ENCODE measurements at regions not wholly inside any gene's neighbourhood (a gene's known extent, or its start where the extent isn't known, plus 50 kb on each side); places are given as distances from the start of the nearest gene placed in this dataset.

DNA sequence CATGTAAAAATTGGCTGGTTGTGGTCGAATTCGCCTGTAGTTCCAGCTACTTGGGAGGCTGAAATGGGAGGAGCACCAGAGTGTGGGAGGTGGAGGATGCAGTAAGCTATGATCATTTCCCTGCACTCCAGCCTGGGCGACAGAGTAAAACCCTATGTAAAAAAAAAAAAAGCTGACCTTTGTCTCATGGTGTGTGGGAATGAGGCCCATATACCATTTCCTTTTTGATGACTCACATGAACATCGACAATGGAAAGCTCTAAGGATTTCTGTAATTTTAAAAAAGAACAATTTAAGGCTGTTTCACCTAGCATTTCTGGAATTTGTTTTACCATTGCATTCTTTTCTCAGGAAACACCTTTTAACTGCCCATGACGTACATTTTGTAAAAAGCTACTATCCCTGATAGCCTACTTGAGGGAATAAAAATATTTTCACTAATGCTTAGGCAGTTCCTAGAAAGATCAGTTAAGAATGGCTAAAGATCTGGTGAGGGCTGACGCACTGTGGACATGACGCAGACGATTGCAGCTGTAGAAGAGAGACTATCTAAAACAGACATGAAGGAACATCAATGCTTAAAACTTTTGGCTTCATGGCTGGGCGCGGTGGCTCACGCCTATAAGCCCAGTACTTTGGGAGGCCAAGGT, 400.6 kb upstream of the IGFBP3 start:
- TF ChIP-seq GATA2 (IDR thresholded peaks at IDR 0.05; ENCODE audit: low read depth, low read length) (no peak), GATA3 (IDR thresholded peaks at IDR 0.05; ENCODE audit: low read depth, low read length) (no peak)

DNA sequence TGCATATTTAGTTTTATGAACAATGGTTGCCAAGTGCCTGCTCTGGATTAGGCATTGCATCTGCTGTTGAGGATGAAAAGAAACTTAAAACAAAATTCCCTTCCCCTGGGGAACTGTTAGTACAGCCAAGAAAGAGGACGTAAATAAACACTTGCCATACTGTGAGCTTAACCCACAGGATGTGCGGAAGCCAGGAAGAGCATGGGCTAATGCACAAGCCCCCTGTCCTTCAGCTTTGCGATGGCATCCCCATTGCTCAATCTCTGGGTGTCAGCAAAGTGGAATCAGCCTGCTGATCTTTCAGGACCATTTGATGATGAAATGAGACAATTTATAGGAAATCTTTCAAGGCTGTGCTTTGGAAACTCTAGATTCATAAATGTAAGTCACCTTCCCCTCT, 399.9 kb upstream of the IGFBP3 start:
- TF ChIP-seq GATA2 (IDR thresholded peaks at IDR 0.05; ENCODE audit: low read depth, low read length), result no peak
- no peak for TF ChIP-seq GATA3 (IDR thresholded peaks at IDR 0.05; ENCODE audit: low read depth, low read length)

DNA sequence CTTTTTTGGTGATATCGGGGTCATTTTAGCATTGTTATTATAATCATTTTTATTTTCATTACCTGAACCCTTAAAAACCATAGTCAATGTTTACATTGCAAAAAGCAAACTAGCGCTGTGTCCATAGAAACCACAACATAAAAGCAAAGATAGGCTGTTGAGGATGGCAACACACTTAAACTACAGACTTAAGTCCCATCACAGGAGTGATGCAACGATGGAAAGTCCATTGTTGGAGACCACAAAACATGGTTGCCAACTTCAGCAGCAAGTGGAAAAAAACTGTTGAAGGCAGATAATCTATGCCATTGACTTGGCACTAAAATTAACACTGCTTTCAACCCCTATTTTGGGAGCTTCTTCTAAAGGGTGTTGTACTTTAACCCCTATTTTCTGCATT, 398.8 kb upstream of the IGFBP3 start:
- TF ChIP-seq GATA2 (IDR thresholded peaks at IDR 0.05; ENCODE audit: low read depth, low read length) (no peak), GATA3 (IDR thresholded peaks at IDR 0.05; ENCODE audit: low read depth, low read length) (no peak)

DNA sequence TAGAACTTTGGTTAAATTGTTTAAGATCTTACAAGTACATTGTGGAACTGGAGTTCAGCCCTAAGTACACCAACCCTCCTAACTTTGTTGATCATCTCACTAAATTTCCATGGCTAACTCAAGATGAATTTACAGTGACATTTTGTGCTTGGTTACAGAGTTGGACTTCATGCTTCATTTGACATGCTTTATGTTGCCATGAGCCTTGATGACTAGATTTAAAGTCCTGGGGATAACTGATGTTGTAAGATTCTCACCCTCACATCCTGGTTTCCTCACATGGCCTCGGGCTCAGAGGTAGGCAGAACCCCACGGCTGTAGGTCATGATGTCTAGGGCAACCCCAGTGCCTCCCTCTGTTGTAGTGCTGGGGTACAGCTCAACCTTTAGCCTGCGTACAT, 397.2 kb upstream of the IGFBP3 start:
- TF ChIP-seq GATA2 (IDR thresholded peaks at IDR 0.05; ENCODE audit: low read depth, low read length) (no peak), GATA3 (IDR thresholded peaks at IDR 0.05; ENCODE audit: low read depth, low read length) (no peak)

DNA sequence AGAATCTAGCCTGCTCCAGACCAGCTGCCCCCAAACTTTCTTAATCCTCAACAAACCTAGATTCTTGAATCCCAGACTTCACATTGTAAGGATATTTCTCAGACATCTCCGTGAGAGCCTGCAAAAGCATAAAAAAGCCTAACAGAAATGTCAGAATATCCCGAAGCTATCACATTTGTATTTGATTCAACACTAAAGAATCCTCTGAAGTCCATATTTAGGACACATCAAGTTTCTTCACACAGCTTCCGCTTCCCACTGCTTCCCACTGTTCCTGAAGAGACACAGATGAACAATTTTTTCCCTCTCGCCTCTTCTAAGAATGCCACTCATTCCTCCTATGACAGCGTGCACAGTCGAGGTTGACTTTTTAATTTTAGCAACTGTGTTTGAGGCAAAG, 396.2 kb upstream of the IGFBP3 start:
- TF ChIP-seq GATA2 (IDR thresholded peaks at IDR 0.05; ENCODE audit: low read depth, low read length) (no peak), GATA3 (IDR thresholded peaks at IDR 0.05; ENCODE audit: low read depth, low read length) (no peak)

DNA sequence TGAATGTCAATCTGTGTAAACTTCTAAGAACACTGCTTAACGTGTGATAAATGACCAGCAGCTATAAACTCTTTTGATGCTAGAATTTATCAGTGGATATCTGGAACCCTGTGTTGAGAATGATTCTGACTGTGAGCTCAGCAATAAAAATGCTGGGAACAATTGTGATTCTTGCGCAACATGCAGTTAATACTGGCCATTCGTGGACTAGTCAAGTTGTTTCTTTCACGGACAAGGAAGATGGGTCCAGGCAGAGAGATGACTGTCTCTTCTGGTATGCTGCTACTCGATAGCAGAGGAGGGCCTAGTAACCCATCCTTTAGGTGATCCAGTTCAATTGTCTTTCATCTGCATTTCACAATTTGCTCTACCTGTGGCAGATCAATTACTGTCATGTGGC, 394.8 kb upstream of the IGFBP3 start:
- TF ChIP-seq GATA2 (IDR thresholded peaks at IDR 0.05; ENCODE audit: low read depth, low read length), result no peak
- no peak for TF ChIP-seq GATA3 (IDR thresholded peaks at IDR 0.05; ENCODE audit: low read depth, low read length)

DNA sequence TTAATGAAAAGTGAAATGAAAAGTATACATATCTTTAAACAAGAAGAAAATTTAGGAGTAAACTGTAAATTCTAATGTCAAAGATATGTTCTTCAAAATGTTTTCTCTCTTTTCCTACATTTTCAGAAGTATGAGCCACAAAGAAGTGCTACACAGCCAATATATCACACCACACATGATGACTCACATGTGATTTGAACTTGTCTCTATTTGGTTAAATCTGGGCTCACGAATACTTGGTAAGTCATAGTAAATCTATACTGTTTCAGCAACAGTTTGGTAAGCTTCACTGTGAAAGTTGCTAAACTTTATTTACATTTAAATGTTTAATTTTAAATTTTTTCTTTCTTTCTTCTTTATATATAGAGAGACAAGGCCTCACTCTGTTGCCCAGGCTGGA, 380.6 kb upstream of the IGFBP3 start:
- TF ChIP-seq GATA2 (IDR thresholded peaks at IDR 0.05; ENCODE audit: low read depth, low read length) (no peak), GATA3 (IDR thresholded peaks at IDR 0.05; ENCODE audit: low read depth, low read length) (no peak)

DNA sequence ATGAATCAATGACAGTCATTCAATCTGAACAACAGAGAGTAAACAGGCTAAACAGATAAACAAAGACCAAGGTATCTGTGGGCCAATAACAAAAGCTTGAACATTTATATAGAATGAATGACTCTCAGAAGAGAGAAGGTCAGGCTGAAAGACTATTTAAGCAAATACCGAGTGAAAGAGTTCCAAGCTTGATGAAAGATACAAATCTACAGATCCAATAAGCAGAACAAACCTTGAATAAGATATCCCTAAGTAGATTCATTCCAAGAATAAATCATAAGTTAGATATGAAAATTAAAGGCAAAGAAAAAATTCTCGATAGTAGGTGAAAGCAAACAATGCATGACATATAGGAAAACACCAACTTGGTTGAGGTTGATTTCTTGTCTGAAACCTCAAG, 376.4 kb upstream of the IGFBP3 start:
- TF ChIP-seq GATA2 (IDR thresholded peaks at IDR 0.05; ENCODE audit: low read depth, low read length), result no peak

DNA sequence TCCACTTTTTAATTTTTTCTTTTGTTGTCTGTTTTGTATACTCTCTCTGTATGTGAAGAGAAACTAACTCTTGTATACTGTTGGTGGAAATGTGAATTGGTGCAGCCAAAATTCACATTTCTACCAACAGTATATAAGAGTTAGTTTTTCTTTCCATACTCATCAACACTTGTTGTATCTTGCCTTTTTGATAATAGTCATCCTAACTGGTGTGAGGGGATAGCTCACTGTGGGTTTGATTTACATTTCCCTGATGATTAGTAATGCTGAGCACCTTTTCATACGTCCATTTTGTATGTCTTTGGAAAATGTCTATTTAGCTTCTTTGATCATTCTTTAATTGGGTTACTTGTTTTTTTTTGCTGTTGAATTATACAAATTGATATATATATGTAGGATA, 375.5 kb upstream of the IGFBP3 start:
- TF ChIP-seq GATA2 (IDR thresholded peaks at IDR 0.05; ENCODE audit: low read depth, low read length) (no peak), GATA3 (IDR thresholded peaks at IDR 0.05; ENCODE audit: low read depth, low read length) (no peak)

DNA sequence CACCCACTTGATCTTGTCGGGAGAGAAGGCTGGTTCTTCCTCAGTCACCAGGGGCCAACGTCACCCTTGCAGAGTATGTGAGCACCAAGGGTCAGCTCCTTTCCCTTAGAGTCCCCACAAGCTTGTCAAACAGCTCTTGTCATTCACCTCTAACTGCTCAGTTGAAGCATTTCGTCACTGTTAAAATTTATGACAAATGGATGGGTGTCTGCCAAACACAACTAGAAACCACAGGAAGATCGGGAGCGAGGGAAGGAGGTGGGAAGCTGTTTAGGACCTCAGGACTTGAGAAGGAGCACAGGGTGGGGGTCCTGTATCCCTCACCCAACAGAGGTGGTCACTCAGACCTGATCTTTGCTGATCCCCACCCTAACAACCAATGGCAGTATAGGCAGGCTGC, 373.3 kb upstream of the IGFBP3 start:
- TF ChIP-seq GATA2 (IDR thresholded peaks at IDR 0.05; ENCODE audit: low read depth, low read length) (no peak), GATA3 (IDR thresholded peaks at IDR 0.05; ENCODE audit: low read depth, low read length) (no peak)

DNA sequence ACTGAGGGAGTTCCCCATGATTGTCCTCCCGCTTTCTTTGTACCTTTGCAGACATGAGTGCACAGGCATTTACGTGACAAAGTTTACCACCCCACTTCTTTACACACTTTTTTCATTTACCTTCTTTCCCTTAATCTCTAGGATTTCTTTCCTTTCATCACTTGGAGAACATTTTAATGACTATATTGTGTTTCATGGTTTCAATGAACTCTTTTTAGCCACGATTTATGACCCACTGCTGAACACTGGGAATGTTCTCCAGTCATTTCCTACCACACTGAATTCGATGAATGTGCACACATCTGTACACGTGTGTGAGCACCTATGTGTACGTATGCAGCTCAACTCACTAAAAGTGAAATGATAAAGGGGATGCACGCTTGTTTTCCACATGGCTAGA, 371.7 kb upstream of the IGFBP3 start:
- TF ChIP-seq GATA2 (IDR thresholded peaks at IDR 0.05; ENCODE audit: low read depth, low read length) (no peak), GATA3 (IDR thresholded peaks at IDR 0.05; ENCODE audit: low read depth, low read length) (no peak)

DNA sequence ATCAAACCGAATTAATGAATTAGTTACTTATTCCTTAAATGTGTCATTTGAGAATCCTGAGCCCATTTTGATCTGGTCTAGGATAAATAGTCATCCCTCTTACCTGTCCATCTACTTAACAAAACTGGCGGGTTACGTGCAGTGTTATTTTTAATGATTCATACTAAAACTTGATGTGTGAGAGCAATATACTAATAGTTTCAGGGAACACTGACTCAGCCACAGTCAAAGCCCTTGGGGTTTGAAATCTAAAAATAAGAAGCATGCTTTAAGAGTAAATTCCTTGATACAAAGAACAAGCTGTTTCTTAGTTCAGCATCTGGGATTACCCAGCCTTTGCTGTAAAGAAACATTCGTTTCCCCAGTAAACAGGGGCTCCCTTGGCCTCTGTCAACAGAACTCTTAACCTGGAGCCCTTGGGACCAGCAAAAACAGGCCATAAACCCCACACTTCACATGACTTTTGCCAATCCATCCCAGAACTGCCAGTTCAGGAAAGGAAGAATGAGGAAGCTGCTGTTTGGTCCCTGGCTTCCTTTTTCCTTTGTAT, 370.6 kb upstream of the IGFBP3 start:
- TF ChIP-seq GATA2 (IDR thresholded peaks at IDR 0.05; ENCODE audit: low read depth, low read length), result no peak
- no peak for TF ChIP-seq GATA3 (IDR thresholded peaks at IDR 0.05; ENCODE audit: low read depth, low read length)

DNA sequence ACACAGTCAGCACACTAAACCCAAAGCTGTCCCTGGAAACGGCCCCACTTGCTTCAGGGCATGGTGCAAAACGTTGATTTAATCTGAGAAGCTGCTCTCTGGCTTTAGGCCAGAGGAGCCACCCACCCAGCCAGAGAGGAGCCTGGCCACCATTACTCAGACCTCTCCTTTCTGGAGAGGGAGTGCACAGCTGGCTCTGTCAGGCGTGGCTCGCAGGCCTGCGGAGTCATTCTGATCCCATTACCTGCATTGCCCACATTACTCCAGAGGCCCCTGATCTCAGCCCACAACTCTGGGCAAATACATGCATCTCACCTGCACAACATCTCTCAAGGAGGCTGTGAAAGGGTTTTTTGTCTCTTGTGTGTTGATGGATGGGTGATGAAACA, 370.0 kb upstream of the IGFBP3 start:
- peak; percentile 49 for TF ChIP-seq GATA2 (IDR thresholded peaks at IDR 0.05; ENCODE audit: low read depth, low read length)
- TF ChIP-seq GATA3 (IDR thresholded peaks at IDR 0.05; ENCODE audit: low read depth, low read length), result no peak

DNA sequence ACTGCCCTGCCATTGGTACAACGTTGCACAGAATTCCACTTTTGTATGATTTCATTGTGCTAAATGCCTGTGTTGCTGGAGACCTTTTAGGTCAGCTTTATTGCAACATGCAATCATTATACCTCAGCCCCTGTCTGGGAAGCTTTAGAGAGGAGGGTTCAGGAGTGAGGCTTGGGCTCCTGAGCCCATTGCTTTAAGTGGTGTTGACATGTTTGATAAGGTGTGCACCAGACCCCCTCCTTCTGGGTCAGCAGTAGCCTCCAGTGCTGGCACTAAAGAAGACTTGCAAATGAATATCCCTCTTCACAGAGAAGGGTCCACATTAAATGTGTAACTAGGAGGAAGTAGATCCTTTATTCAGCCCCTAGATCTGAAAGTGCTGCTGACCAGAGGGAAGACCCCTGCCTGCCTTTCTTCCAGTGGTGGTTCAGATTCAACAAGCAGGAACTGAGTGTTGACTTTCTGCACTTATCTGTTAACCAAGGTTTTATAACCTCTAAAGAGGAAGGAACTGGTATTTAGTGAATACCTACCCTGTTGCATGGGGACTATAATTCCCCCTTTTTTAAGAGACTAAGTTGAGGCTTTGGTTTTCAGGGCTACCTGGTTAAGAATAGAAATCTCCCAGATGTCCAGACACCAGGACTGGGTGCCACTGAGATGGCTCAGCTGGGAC, 369.4 kb upstream of the IGFBP3 start:
- TF ChIP-seq GATA3 (IDR thresholded peaks at IDR 0.05; ENCODE audit: low read depth, low read length) (no peak), GATA2 (IDR thresholded peaks at IDR 0.05; ENCODE audit: low read depth, low read length) (no peak)

DNA sequence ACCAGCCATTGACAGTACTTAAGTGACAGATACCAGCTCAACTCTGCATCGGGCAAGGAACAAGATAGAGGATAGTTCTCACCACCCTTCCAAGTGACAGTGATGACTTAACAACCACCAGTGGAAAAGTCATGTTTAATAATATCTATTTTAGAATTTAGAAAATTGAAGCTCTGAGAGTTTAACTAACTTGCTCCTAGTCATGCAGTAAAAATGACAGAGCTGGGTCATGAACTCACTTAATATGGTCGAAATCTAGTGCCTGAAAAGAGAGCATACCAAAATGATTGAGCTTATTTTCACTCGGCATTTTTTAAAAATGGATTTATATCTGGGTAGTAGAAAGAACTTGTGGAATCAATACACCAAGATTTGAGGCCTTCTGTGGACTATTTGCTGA, 367.8 kb upstream of the IGFBP3 start:
- TF ChIP-seq GATA2 (IDR thresholded peaks at IDR 0.05; ENCODE audit: low read depth, low read length) (no peak), GATA3 (IDR thresholded peaks at IDR 0.05; ENCODE audit: low read depth, low read length) (no peak)

Measured in SH-SY5Y (cell line).